ENCODE measurements at regions not wholly inside any gene's neighbourhood (a gene's known extent, or its start where the extent isn't known, plus 50 kb on each side); places are given as distances from the start of the nearest gene placed in this dataset.

DNA sequence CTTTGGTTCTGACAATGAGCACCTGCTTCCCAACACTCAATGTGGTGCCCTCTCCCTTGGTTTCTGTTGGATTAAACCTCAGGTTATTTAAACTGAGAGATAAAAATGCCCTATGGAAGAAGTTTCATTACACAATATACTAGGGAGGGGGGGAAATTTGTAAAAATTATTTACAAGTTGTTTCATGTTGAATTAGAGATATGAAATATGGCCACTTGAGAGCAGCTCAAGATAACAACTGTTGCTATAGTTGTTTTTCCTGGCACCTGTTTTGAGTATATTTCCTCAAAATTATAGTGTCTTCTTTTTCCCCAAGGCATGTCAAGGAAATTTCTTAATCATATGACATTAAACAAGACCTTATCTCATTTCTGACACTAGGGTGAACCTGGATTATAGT, 101.7 kb upstream of the COL6A5 start:
- TF ChIP-seq POLR2A (IDR thresholded peaks at IDR 0.05), result no peak
- TF ChIP-seq, protein P1, sequence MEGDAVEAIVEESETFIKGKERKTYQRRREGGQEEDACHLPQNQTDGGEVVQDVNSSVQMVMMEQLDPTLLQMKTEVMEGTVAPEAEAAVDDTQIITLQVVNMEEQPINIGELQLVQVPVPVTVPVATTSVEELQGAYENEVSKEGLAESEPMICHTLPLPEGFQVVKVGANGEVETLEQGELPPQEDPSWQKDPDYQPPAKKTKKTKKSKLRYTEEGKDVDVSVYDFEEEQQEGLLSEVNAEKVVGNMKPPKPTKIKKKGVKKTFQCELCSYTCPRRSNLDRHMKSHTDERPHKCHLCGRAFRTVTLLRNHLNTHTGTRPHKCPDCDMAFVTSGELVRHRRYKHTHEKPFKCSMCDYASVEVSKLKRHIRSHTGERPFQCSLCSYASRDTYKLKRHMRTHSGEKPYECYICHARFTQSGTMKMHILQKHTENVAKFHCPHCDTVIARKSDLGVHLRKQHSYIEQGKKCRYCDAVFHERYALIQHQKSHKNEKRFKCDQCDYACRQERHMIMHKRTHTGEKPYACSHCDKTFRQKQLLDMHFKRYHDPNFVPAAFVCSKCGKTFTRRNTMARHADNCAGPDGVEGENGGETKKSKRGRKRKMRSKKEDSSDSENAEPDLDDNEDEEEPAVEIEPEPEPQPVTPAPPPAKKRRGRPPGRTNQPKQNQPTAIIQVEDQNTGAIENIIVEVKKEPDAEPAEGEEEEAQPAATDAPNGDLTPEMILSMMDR (IDR thresholded peaks at IDR 0.05), result no peak
